OCI-M1 (cell line): ENCODE measurements at regions not wholly inside any gene's neighbourhood (a gene's known extent, or its start where the extent isn't known, plus 50 kb on each side); places are given as distances from the start of the nearest gene placed in this dataset.

Experiments used
- DNase-seq: peaks from one replicate; lab custom pipeline; 2025; lab: John Stamatoyannopoulos, UW

GRCh38 chr14:35456261-35456660 is 51.7 kb upstream of the NFKBIA start:
- no peak for DNase-seq

DNA sequence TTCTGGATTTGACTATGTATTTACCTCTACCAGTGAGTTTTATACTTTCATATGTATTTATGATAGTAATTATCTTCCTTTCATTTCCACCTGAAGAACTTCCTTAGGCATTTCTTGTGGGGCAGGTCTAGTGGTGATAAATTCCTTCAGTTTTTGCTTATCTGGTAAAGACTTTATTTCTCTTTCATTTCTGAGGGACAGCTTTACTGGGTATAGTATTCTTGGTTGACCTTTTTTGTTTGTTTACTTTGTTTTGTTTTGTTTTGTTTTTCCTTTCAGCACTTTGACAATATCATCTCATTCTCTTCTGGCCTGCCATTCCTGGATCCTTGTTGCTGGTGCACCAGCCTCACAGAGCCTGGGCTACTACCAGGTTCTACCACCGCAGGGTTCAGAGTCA is 53.9 kb upstream of the NFKBIA start:
- peak; percentile 5 for DNase-seq

- no peak for DNase-seq
Measured at GRCh38 chr14:35459776-35460175, 55.2 kb upstream of the NFKBIA start.

- DNase-seq, result peak; percentile 7
Measured at GRCh38 chr14:35470755-35471154, 63.2 kb upstream of the INSM2 start.

GRCh38 chr14:35471803-35472202 is 62.2 kb upstream of the INSM2 start:
- DNase-seq, result no peak

DNA sequence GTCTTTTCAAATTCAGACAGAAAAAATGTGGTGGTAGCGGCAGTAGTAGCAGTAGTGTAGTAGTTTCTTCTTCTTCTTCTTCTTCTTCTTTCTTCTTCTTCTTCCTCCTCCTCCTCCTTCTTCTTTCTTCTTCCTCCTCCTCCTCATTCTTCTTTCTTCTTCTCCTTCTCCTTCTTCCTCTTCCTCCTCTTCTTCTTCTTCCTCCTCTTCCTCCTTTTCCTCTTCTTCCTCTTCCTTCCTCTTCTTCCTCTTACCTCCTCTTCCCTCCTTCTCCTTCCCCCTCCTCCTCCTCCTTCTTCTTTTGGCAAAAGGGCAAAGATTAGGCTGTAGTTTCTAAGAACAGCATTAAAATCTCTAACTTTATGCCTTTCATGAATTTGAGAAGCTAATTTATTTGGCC is 59.6 kb upstream of the INSM2 start:
- DNase-seq, result no peak

DNA sequence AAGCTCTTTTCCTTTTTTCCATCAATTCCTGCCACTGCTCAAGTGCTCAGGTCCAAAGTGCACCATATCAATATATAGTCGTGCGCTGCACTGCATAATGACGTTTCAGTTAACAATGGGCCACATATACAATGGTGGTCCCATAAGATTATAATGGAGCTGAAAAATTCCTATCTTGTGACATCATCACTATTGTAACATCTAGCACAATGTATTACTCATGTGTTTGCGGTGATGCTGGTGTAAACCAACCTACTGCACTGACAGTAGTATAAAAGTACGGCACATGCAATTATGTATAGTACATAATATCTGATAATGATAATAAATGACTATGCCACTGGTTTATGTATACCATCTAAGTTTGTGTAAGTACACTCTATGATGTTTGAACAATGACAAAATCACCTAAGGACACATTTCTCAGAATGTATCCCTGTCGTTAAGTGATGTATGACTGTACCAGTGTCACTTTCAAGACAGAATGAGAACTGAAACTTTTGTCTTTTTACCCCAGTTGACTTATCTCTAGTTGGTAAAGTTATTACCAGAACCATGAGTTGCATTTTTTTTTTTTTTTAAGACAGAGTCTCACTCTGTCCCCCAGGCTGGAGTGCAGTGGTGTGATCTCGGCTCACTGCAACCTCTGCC is 53.7 kb upstream of the INSM2 start:
- no peak for DNase-seq

- peak; percentile 27 for DNase-seq
Measured at GRCh38 chr14:35482994-35483515, 50.9 kb upstream of the INSM2 start.
